Activated T-cell treated with anti-CD3 and anti-CD28 coated beads, Interleukin-2, amount 50 U/mL, for 72 hours (primary cell): ENCODE measurements at regions not wholly inside any gene's neighbourhood (a gene's known extent, or its start where the extent isn't known, plus 50 kb on each side); places are given as distances from the start of the nearest gene placed in this dataset.

Experiments
- ATAC-seq, 2 donors: fragments of 150-1000 bp; cut with Tn5 transposase; replicated peaks in 1 of 2; 2 replicates each; pipeline ENCODE4 v1.10.0; 2021; ENCODE audit warnings: moderate library complexity in 2 of 2, mild to moderate bottlenecking in 1 of 2
- DNase-seq, 2 donors: peaks; one replicate each; pipeline ENCODE4 v3.0.0; 2021 to 2022; ENCODE audit warnings: mixed read lengths in 1 of 2
- H3K27ac Mint-ChIP-seq: one replicate; pipeline ENCODE4 v1.8.0; 2022; ENCODE audit warnings: mild to moderate bottlenecking, moderate library complexity, mixed read lengths
- H3K27me3 Mint-ChIP-seq: one replicate; pipeline ENCODE4 v1.8.0; 2022; ENCODE audit warnings: low read depth, mixed read lengths
- H3K36me3 Mint-ChIP-seq, 2 donors: one replicate each; pipeline ENCODE4 v1.8.0; 2022; ENCODE audit warnings: mixed read lengths in 2 of 2, mild to moderate bottlenecking in 1 of 2; ENCODE audit not compliant: insufficient read depth in 2 of 2
- H3K4me1 Mint-ChIP-seq: one replicate; pipeline ENCODE4 v1.8.0; 2022; ENCODE audit warnings: low read depth, mixed read lengths
- H3K4me3 Mint-ChIP-seq, 2 donors: one replicate each; pipeline ENCODE4 v1.8.0; 2022; ENCODE audit warnings: mild to moderate bottlenecking in 2 of 2, mixed read lengths in 2 of 2, moderate library complexity in 2 of 2
- H3K9me3 Mint-ChIP-seq, 2 donors: one replicate each; pipeline ENCODE4 v1.8.0; 2022; ENCODE audit warnings: mixed read lengths in 2 of 2

DNA sequence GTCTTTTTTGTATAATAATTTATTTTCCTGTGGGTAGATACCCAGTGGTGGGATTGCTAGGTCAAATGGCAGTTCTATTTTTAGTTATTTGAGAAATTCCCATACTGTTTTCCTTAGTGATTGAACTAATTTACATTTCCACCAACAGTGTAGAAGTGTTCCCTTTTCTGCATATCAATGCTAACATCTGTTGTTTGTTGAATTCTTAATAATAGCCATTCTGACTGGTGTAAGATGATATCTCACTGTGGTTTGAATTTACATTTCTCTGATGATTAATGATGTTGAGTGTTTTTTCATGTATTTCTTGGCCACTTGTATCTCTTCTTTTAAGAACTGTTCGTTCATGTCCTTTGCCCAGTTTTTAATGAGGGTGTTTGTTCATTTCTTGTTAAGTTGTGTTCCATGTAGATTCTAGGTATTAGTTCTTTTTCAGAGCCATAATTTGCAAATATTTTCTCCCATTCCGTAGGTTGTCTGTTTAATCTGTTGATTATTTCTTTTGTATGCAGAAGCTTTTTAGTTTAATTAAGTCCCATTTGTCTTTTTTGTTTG lies 713.3 kb upstream of the EPHA6 start:
- no peak overlapping the region for H3K4me3 Mint-ChIP-seq
- no peak for DNase-seq
- ATAC-seq, result no peak
- no peaks in the 10 kb centered on the region for H3K4me1 Mint-ChIP-seq
- H3K27me3 Mint-ChIP-seq, result no peaks in the 10 kb centered on the region
- H3K27ac Mint-ChIP-seq, result no peak overlapping the region
- peaks cover 3% of the 10 kb centered on the region in 2 donors for H3K9me3 Mint-ChIP-seq
- no peaks in the 10 kb centered on the region for H3K36me3 Mint-ChIP-seq

DNA sequence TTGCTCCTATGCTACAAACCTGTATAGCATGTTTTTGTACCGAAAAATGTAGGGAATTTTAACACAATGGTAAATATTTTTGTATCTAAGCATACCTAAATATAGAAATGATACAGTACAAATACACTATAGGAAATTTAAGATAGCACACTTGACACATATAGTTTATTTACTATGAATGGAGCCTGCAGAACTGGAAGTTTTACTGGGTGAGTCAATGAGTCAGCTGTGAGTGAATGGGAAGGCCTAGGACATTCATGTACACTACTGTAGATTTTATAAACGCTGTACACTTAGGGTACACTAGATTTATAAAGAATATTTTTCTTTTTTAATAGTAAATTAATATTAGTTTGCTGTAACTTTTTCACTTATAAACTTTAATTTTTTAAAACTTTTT lies 707.7 kb upstream of the EPHA6 start:
- Mint-ChIP-seq H3K9me3 (peaks cover 2 to 7% of the 10 kb centered on the region in 2 donors), H3K4me3 (no peak overlapping the region), H3K4me1 (no peaks in the 10 kb centered on the region), H3K27ac (no peak overlapping the region), H3K27me3 (no peaks in the 10 kb centered on the region), H3K36me3 (no peaks in the 10 kb centered on the region)
- ATAC-seq, result no peak
- DNase-seq, result no peak
